HepG2 (cell line): ENCODE measurements at regions not wholly inside any gene's neighbourhood (a gene's known extent, or its start where the extent isn't known, plus 50 kb on each side); places are given as distances from the start of the nearest gene placed in this dataset.

Experiments used
- ATAC-seq: fragments of 200-7000 bp; cut with Tn5 transposase; 3 replicates; pipeline ENCODE4 v1.9.1; 2020; ENCODE audit warnings: mild to moderate bottlenecking, moderate library complexity
- BruUV-seq: library from RNA; stranded (reverse); fragments of 400-500 nt; replicated peaks from 2 replicates; lab custom pipeline; 2021; lab: Mats Ljungman, UMichigan
- CTCF ChIA-PET: fragments of 300-600 bp; formaldehyde crosslinking; extraction: SDS; loops from one replicate; lab custom pipeline; 2021; ENCODE audit warnings: low total read pairs, inconsistent platforms, low intra/inter-chr PET ratio; lab: Yijun Ruan, JAX
- POLR2A ChIA-PET: fragments of 350-600 bp; sonication (Branson Sonifier 250); formaldehyde crosslinking; loops from one replicate; lab custom pipeline; 2020; ENCODE audit warnings: antibody characterized with exemption, inconsistent platforms; lab: Yijun Ruan, JAX
- DNase-seq: peaks from one replicate; pipeline ENCODE4 v3.0.0-alpha.2; 2015; ENCODE audit warnings: low spot score
- FAIRE-seq: peaks from 3 replicates; lab custom pipeline; 2011; peaks lifted over from hg19 to GRCh38; lab: Jason Lieb, UNC
- H2AFZ ChIP-seq: one replicate; pipeline ENCODE4 v1.6.1; 2011; ENCODE audit warnings: low read length, inconsistent platforms
- H3K27ac ChIP-seq: fragments of 300-600 bp; 3 replicates; pipeline ENCODE4 v1.8.0; 2011; ENCODE audit warnings: mixed run types, mild to moderate bottlenecking, mixed read lengths, low read length, inconsistent platforms; ENCODE audit not compliant: insufficient read depth; ENCODE audit errors: extremely low read length
- H3K27me3 ChIP-seq, 2 experiments: fragments of 200-600 bp in 1 of 2; 2 replicates in 1 of 2; 3 replicates in 1 of 2; pipeline versions ENCODE4 v1.6.0 to v1.8.0; 2011; ENCODE audit warnings: low read length in 2 of 2, mild to moderate bottlenecking in 2 of 2, moderate library complexity in 2 of 2, inconsistent platforms in 1 of 2; ENCODE audit not compliant: insufficient read depth in 2 of 2, control insufficient read depth in 1 of 2
- H3K36me3 ChIP-seq, 2 experiments: fragments of 200-600 bp in 1 of 2; replicated peaks in 1 of 2; 2 replicates in 1 of 2; 3 replicates in 1 of 2; pipeline versions ENCODE4 v1.5.1 to v1.8.0; 2011; ENCODE audit warnings: low read length in 2 of 2, inconsistent platforms in 1 of 2; ENCODE audit not compliant: insufficient read depth in 2 of 2, control insufficient read depth in 1 of 2
- H3K4me1 ChIP-seq: 2 replicates; pipeline ENCODE4 v1.5.1; 2012; ENCODE audit warnings: low read length, inconsistent platforms; ENCODE audit not compliant: insufficient read depth
- H3K4me2 ChIP-seq: 2 replicates; pipeline ENCODE4 v1.6.0; 2011; ENCODE audit warnings: low read depth, low read length, inconsistent platforms
- H3K4me3 ChIP-seq, 3 experiments: fragments of 200-600 bp in 1 of 3; sonication (generic), shearing (Covaris generic) in 1 of 3; replicated peaks in 1 of 3; 2 replicates each; pipeline ENCODE4 v1.5.1; 2011 to 2016; ENCODE audit warnings: low read length in 3 of 3, inconsistent platforms in 2 of 3, low read depth in 2 of 3, mild to moderate bottlenecking in 2 of 3, control low read depth in 1 of 3, mixed read lengths in 1 of 3; ENCODE audit not compliant: insufficient read depth in 1 of 3
- H3K79me2 ChIP-seq: one replicate; pipeline ENCODE4 v1.6.1; 2011; ENCODE audit warnings: low read length, inconsistent platforms; ENCODE audit not compliant: insufficient read depth
- H3K9ac ChIP-seq: 2 replicates; pipeline ENCODE4 v1.6.0; 2011; ENCODE audit warnings: mild to moderate bottlenecking, low read depth, low read length, inconsistent platforms; ENCODE audit not compliant: insufficient read depth
- H3K9me3 ChIP-seq: 2 replicates; pipeline ENCODE4 v1.5.1; 2012; ENCODE audit warnings: mild to moderate bottlenecking, low read length
- H4K20me1 ChIP-seq: 2 replicates; pipeline ENCODE4 v1.6.0; 2011; ENCODE audit warnings: inconsistent platforms, mild to moderate bottlenecking, low read length, moderate library complexity; ENCODE audit not compliant: insufficient read depth
- GABPA ChIP-seq, 2 experiments: IDR thresholded peaks; 2 replicates each; pipeline ENCODE4 v1.6.1; 2011 to 2016; ENCODE audit warnings: low read depth in 2 of 2, low read length in 1 of 2, missing biosample characterization in 1 of 2, missing genetic modification characterization in 1 of 2
- KDM2A ChIP-seq: sonication (generic); formaldehyde crosslinking; IDR thresholded peaks from 2 replicates; pipeline ENCODE4 v1.4.0; 2020; ENCODE audit warnings: low read depth, missing genetic modification reagents, borderline replicate concordance
- NFE2 ChIP-seq: sonication (generic); formaldehyde crosslinking; IDR thresholded peaks from 2 replicates; pipeline ENCODE4 v1.4.0; 2020; ENCODE audit warnings: missing genetic modification reagents
- NRL ChIP-seq: sonication (generic); formaldehyde crosslinking; IDR thresholded peaks from 2 replicates; pipeline ENCODE4 v1.5.0; 2020; ENCODE audit warnings: missing genetic modification reagents, mild to moderate bottlenecking, moderate library complexity, borderline replicate concordance
- RXRB ChIP-seq: IDR thresholded peaks from 2 replicates; pipeline ENCODE4 v1.6.1; 2016; ENCODE audit warnings: borderline replicate concordance, missing genetic modification reagents, missing compliant biosample characterization
- ZBTB38 ChIP-seq: sonication (generic); formaldehyde crosslinking; IDR thresholded peaks from 2 replicates; pipeline ENCODE4 v1.5.1; 2020; ENCODE audit warnings: mild to moderate bottlenecking, missing genetic modification reagents
- ZFY ChIP-seq: sonication (generic); formaldehyde crosslinking; IDR thresholded peaks from 2 replicates; pipeline ENCODE4 v1.4.0; 2020; ENCODE audit warnings: missing genetic modification reagents
- ZKSCAN8 ChIP-seq: IDR thresholded peaks from 2 replicates; pipeline ENCODE4 v1.6.1; 2016; ENCODE audit warnings: borderline replicate concordance, missing genetic modification reagents, missing compliant biosample characterization
- ZMYM4 ChIP-seq: sonication (generic); formaldehyde crosslinking; IDR thresholded peaks from 2 replicates; pipeline ENCODE4 v1.8.1; 2023; ENCODE audit warnings: mild to moderate bottlenecking, missing genetic modification reagents
- ZNF225 ChIP-seq: sonication (generic); formaldehyde crosslinking; IDR thresholded peaks from 2 replicates; pipeline ENCODE4 v1.4.0; 2020; ENCODE audit warnings: mild to moderate bottlenecking, missing genetic modification reagents
- ZNF30 ChIP-seq: sonication (generic); formaldehyde crosslinking; IDR thresholded peaks from 2 replicates; pipeline ENCODE4 v1.5.0; 2020; ENCODE audit warnings: mild to moderate bottlenecking, missing genetic modification reagents
- ZNF891 ChIP-seq: sonication (generic); formaldehyde crosslinking; IDR thresholded peaks from 2 replicates; pipeline ENCODE4 v1.5.0; 2020; ENCODE audit warnings: mild to moderate bottlenecking, missing genetic modification reagents
- WGBS: methylation state at CpG from one replicate; pipeline ENCODE4 v1.1.6; 2017; ENCODE audit warnings: low lambda C conversion rate; 5-methylcytosine and 5-hydroxymethylcytosine counted together
- in situ Hi-C: cut with HindIII; loops from 2 replicates; pipeline ENCODE4 v1.10.0; 2017; ENCODE audit warnings: low pct_unique_long_range_greater_than_20kb; ENCODE audit not compliant: extremely low pct_ligation_motif_present
- intact Hi-C: fragments of 100-400 bp; cut with micrococcal nuclease; formaldehyde crosslinking; loops from one replicate; pipeline ENCODE4 v1.10.0; 2022; ENCODE audit not compliant: unreplicated experiment
- TF ChIP-seq, protein P1 (sequence below): sonication (generic); formaldehyde crosslinking; IDR thresholded peaks from 2 replicates; pipeline ENCODE4 v1.5.1; 2020; ENCODE audit warnings: mild to moderate bottlenecking, missing genetic modification reagents, moderate library complexity
- TF ChIP-seq, protein P2 (sequence below): sonication (generic); formaldehyde crosslinking; IDR thresholded peaks from 2 replicates; pipeline ENCODE4 v1.5.0; 2020; ENCODE audit warnings: missing genetic modification reagents
- TF ChIP-seq, protein P3 (sequence below): IDR thresholded peaks from 2 replicates; pipeline ENCODE4 v1.6.1; 2016; ENCODE audit warnings: mild to moderate bottlenecking, missing biosample characterization, missing genetic modification reagents
- TF ChIP-seq, protein P4 (sequence below): sonication (generic); formaldehyde crosslinking; IDR thresholded peaks from 2 replicates; pipeline ENCODE4 v1.5.0; 2020; ENCODE audit warnings: missing genetic modification reagents

DNA sequence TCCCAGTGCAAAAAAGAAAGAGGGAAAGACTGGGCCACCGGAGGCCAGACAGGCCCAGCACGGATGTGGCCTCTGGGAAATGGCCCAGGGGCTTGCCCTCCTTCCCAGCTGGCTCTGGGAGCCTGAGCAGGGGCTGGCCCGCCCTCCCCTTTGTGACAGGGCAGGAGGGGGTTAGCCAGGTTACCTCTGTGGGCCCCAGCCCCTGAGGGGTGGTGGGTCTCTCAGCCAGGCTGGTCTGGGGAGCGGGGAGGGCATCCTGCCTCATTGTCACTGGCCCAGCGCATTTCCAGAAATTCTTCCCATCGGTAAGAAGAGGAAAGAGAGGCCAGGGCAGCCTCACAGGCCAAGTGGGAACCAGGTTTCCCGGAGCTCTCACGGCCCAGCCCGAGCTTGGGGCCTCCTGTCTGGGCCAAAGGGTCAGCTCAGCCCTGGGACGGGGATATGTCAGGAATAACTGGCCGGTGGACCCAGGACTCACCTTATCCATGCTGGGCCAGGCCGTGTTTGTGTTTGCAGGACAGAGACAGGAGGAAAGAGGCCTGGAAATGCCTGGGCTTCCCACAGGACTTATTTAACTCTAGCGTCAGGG, 182.2 kb downstream of the ZFP36L2 start:
- ATAC-seq = peak; percentile 68
- FAIRE-seq = no peak
- Histone ChIP-seq H3K36me3 (no peaks in the 10 kb centered on the region), H3K79me2 (no peaks in the 10 kb centered on the region), H3K27ac (peak overlapping the region; percentile 19), H3K9me3 (no peaks in the 10 kb centered on the region), H3K4me2 (peak overlapping the region; percentile 31), H3K4me3 (peak overlapping the region in 1 of 3 experiments; percentile 25; a peak in 1 of 6 replicates), H2AFZ (peak overlapping the region; percentile 61), H3K27me3 (no peaks in the 10 kb centered on the region), H3K9ac (no peak overlapping the region), H3K4me1 (peaks cover 72% of the 10 kb centered on the region), H4K20me1 (no peaks in the 10 kb centered on the region)
- POLR2A ChIA-PET = interaction anchor here (1.5 kb wide), 1 partner anchor 65 kb away, joined by 5 read pairs; no protein-coding TSS in a partner anchor
- in situ Hi-C loops = no loop called here
- 50% methylated on average over 12 of the region's 13 CpGs for WGBS
- no TSS peak for BruUV-seq
- CTCF ChIA-PET = no interaction called here
- intact Hi-C loops = no loop called here
- DNase-seq = no peak
- no peak for TF ChIP-seq NFE2
- TF ChIP-seq, protein P1, sequence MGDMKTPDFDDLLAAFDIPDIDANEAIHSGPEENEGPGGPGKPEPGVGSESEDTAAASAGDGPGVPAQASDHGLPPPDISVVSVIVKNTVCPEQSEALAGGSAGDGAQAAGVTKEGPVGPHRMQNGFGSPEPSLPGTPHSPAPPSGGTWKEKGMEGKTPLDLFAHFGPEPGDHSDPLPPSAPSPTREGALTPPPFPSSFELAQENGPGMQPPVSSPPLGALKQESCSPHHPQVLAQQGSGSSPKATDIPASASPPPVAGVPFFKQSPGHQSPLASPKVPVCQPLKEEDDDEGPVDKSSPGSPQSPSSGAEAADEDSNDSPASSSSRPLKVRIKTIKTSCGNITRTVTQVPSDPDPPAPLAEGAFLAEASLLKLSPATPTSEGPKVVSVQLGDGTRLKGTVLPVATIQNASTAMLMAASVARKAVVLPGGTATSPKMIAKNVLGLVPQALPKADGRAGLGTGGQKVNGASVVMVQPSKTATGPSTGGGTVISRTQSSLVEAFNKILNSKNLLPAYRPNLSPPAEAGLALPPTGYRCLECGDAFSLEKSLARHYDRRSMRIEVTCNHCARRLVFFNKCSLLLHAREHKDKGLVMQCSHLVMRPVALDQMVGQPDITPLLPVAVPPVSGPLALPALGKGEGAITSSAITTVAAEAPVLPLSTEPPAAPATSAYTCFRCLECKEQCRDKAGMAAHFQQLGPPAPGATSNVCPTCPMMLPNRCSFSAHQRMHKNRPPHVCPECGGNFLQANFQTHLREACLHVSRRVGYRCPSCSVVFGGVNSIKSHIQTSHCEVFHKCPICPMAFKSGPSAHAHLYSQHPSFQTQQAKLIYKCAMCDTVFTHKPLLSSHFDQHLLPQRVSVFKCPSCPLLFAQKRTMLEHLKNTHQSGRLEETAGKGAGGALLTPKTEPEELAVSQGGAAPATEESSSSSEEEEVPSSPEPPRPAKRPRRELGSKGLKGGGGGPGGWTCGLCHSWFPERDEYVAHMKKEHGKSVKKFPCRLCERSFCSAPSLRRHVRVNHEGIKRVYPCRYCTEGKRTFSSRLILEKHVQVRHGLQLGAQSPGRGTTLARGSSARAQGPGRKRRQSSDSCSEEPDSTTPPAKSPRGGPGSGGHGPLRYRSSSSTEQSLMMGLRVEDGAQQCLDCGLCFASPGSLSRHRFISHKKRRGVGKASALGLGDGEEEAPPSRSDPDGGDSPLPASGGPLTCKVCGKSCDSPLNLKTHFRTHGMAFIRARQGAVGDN (CRISPR knock-in tag) = peak; percentile 76
- TF ChIP-seq GABPA (IDR thresholded peaks at IDR 0.05; ENCODE audit: low read depth, low read length) = no peak
- TF ChIP-seq GABPA (CRISPR knock-in tag; IDR thresholded peaks at IDR 0.05; ENCODE audit: low read depth) = no peak
- TF ChIP-seq ZNF225 = 0 out of 2 replicates have a peak, but pooled peaks have one; percentile 13
- TF ChIP-seq RXRB (CRISPR knock-in tag) = 0 out of 2 replicates have a peak, but pooled peaks have one; percentile 9
- TF ChIP-seq, protein P2, sequence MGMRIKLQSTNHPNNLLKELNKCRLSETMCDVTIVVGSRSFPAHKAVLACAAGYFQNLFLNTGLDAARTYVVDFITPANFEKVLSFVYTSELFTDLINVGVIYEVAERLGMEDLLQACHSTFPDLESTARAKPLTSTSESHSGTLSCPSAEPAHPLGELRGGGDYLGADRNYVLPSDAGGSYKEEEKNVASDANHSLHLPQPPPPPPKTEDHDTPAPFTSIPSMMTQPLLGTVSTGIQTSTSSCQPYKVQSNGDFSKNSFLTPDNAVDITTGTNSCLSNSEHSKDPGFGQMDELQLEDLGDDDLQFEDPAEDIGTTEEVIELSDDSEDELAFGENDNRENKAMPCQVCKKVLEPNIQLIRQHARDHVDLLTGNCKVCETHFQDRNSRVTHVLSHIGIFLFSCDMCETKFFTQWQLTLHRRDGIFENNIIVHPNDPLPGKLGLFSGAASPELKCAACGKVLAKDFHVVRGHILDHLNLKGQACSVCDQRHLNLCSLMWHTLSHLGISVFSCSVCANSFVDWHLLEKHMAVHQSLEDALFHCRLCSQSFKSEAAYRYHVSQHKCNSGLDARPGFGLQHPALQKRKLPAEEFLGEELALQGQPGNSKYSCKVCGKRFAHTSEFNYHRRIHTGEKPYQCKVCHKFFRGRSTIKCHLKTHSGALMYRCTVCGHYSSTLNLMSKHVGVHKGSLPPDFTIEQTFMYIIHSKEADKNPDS (CRISPR knock-in tag) = 0 out of 2 replicates have a peak, but pooled peaks have one; percentile 59
- 0 out of 2 replicates have a peak, but pooled peaks have one; percentile 20 for TF ChIP-seq NRL
- TF ChIP-seq, protein P3, sequence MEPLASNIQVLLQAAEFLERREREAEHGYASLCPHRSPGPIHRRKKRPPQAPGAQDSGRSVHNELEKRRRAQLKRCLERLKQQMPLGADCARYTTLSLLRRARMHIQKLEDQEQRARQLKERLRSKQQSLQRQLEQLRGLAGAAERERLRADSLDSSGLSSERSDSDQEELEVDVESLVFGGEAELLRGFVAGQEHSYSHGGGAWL (CRISPR knock-in tag) = peak; percentile 54; the same call in 1 of the 2 replicates
- TF ChIP-seq, protein P4, sequence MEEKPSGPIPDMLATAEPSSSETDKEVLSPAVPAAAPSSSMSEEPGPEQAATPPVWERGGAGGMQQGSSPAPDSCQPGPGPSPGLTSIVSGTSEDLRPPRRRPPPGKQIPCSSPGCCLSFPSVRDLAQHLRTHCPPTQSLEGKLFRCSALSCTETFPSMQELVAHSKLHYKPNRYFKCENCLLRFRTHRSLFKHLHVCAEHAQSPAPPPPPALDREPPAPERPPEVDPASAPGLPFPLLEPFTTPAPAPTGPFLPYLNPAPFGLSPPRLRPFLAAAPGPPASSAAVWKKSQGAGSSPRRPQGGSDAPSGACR (CRISPR knock-in tag) = 0 out of 2 replicates have a peak, but pooled peaks have one; percentile 23
- 0 out of 2 replicates have a peak, but pooled peaks have one; percentile 66 for TF ChIP-seq ZNF30 (CRISPR knock-in tag)
- TF ChIP-seq ZFY (CRISPR knock-in tag) = peak; percentile 60
- peak; percentile 68; the same call in 1 of the 2 replicates for TF ChIP-seq ZBTB38 (CRISPR knock-in tag)
- TF ChIP-seq ZNF891 (CRISPR knock-in tag) = peak; percentile 73
- TF ChIP-seq ZMYM4 (CRISPR knock-in tag) = 0 out of 2 replicates have a peak, but pooled peaks have one; percentile 23
- TF ChIP-seq KDM2A = no peak; the same call in 1 of the 2 replicates
- 0 out of 2 replicates have a peak, but pooled peaks have one; percentile 18 for TF ChIP-seq ZKSCAN8 (CRISPR knock-in tag)
